ENCODE measurements at regions not wholly inside any gene's neighbourhood (a gene's known extent, or its start where the extent isn't known, plus 50 kb on each side); places are given as distances from the start of the nearest gene placed in this dataset.
"Not testable (repeated sequence)": the region's sequence is repeated elsewhere in the genome, so short reads cannot be mapped to it uniquely, and the experiment has no call there.

- no peaks in the 10 kb centered on the region for H3K9me3 ChIP-seq
- H3K4me1 ChIP-seq, result no peaks in the 10 kb centered on the region
- no peak for DNase-seq
- no peaks in the 10 kb centered on the region for H3K36me3 ChIP-seq
- no peaks in the 10 kb centered on the region for H3K27me3 ChIP-seq
- TF ChIP-seq CTCF (IDR thresholded peaks at IDR 0.05) (no peak), POLR2A (IDR thresholded peaks at IDR 0.05) (no peak)
- no peak overlapping the region for H3K27ac ChIP-seq
- no peak overlapping the region for H3K4me3 ChIP-seq
Observed at GRCh38 chr10:33861833-33862232, 527.4 kb upstream of the NRP1 start.

GRCh38 chr10:33861016-33861704 is 526.7 kb upstream of the NRP1 start:
- DNase-seq, result no peak
- no peaks in the 10 kb centered on the region for H3K36me3 ChIP-seq
- no peak overlapping the region for H3K27ac ChIP-seq
- H3K27me3 ChIP-seq, result no peaks in the 10 kb centered on the region
- H3K4me1 ChIP-seq, result no peaks in the 10 kb centered on the region
- no peaks in the 10 kb centered on the region for H3K9me3 ChIP-seq
- H3K4me3 ChIP-seq, result no peak overlapping the region
- TF ChIP-seq POLR2A (IDR thresholded peaks at IDR 0.05), result no peak
- no peak for TF ChIP-seq CTCF (IDR thresholded peaks at IDR 0.05)

GRCh38 chr10:33860552-33860951 is 526.1 kb upstream of the NRP1 start:
- H3K36me3 ChIP-seq, result no peaks in the 10 kb centered on the region
- H3K9me3 ChIP-seq, result no peaks in the 10 kb centered on the region
- TF ChIP-seq CTCF (IDR thresholded peaks at IDR 0.05), result no peak
- no peak for TF ChIP-seq POLR2A (IDR thresholded peaks at IDR 0.05)
- H3K27ac ChIP-seq, result no peak overlapping the region
- H3K4me3 ChIP-seq, result no peak overlapping the region
- DNase-seq, result no peak
- H3K4me1 ChIP-seq, result no peaks in the 10 kb centered on the region
- no peaks in the 10 kb centered on the region for H3K27me3 ChIP-seq

- Histone ChIP-seq H3K9me3 (no peaks in the 10 kb centered on the region), H3K27me3 (no peaks in the 10 kb centered on the region), H3K4me3 (no peak overlapping the region), H3K27ac (no peak overlapping the region), H3K4me1 (no peaks in the 10 kb centered on the region), H3K36me3 (no peaks in the 10 kb centered on the region)
- no peak for TF ChIP-seq POLR2A (IDR thresholded peaks at IDR 0.05)
- TF ChIP-seq CTCF (IDR thresholded peaks at IDR 0.05), result no peak
- no peak for DNase-seq
Observed at GRCh38 chr10:33859319-33860022, 525.0 kb upstream of the NRP1 start.

- DNase-seq, result no peak
- no peaks in the 10 kb centered on the region for H3K36me3 ChIP-seq
- no peak overlapping the region for H3K4me3 ChIP-seq
- H3K27ac ChIP-seq, result no peak overlapping the region
- H3K9me3 ChIP-seq, result no peaks in the 10 kb centered on the region
- no peaks in the 10 kb centered on the region for H3K27me3 ChIP-seq
- H3K4me1 ChIP-seq, result no peaks in the 10 kb centered on the region
- TF ChIP-seq CTCF (IDR thresholded peaks at IDR 0.05) (no peak), POLR2A (IDR thresholded peaks at IDR 0.05) (no peak)
Observed at GRCh38 chr10:33858326-33858725, 523.9 kb upstream of the NRP1 start.

- H3K9me3 ChIP-seq, H3K27me3 ChIP-seq, H3K4me1 ChIP-seq, DNase-seq, H3K4me3 ChIP-seq, H3K36me3 ChIP-seq, H3K27ac ChIP-seq: not testable (repeated sequence)
Observed at GRCh38 chr10:33853221-33853620, 518.8 kb upstream of the NRP1 start.
